ENCODE measurements at regions not wholly inside any gene's neighbourhood (a gene's known extent, or its start where the extent isn't known, plus 50 kb on each side); places are given as distances from the start of the nearest gene placed in this dataset.

DNA sequence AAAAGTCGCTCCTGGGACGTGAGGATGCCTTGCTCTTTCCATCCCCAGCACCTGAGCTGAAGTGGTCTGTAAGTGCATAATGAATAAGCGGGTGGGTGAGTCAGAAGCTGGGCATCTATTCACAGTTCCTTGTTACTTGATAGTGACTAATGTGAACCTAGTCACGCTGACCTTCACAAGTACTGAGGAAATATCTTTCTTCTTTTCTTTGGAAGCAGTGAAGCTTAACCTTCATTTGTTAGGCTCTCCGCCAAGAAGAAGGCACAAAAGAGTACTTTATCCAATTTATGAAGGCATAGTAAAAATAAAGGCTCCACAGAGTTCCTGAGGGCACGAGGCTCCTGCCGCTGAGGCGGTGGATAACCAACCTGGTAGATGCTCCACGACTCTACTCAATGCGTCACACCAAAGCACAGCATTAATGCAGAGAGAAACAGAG lies 475.7 kb upstream of the SLIT2 start:
- TF ChIP-seq SIN3A (IDR thresholded peaks at IDR 0.05; ENCODE audit: borderline replicate concordance, insufficient read depth, low read length) (no peak), TAF1 (IDR thresholded peaks at IDR 0.05; ENCODE audit: borderline replicate concordance, insufficient read depth, low read length) (no peak), POLR2AphosphoS5 (IDR thresholded peaks at IDR 0.05; ENCODE audit: low read depth, low read length) (no peak)
- TF ChIP-seq, protein P1, sequence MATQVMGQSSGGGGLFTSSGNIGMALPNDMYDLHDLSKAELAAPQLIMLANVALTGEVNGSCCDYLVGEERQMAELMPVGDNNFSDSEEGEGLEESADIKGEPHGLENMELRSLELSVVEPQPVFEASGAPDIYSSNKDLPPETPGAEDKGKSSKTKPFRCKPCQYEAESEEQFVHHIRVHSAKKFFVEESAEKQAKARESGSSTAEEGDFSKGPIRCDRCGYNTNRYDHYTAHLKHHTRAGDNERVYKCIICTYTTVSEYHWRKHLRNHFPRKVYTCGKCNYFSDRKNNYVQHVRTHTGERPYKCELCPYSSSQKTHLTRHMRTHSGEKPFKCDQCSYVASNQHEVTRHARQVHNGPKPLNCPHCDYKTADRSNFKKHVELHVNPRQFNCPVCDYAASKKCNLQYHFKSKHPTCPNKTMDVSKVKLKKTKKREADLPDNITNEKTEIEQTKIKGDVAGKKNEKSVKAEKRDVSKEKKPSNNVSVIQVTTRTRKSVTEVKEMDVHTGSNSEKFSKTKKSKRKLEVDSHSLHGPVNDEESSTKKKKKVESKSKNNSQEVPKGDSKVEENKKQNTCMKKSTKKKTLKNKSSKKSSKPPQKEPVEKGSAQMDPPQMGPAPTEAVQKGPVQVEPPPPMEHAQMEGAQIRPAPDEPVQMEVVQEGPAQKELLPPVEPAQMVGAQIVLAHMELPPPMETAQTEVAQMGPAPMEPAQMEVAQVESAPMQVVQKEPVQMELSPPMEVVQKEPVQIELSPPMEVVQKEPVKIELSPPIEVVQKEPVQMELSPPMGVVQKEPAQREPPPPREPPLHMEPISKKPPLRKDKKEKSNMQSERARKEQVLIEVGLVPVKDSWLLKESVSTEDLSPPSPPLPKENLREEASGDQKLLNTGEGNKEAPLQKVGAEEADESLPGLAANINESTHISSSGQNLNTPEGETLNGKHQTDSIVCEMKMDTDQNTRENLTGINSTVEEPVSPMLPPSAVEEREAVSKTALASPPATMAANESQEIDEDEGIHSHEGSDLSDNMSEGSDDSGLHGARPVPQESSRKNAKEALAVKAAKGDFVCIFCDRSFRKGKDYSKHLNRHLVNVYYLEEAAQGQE (IDR thresholded peaks at IDR 0.05; ENCODE audit: insufficient read depth in 1 of 2, low read depth in 2 of 2, low read length in 2 of 2), result no peak

Measured in PFSK-1 (cell line).